Skin epidermis (tissue), 12 donors: ENCODE measurements at regions not wholly inside any gene's neighbourhood (a gene's known extent, or its start where the extent isn't known, plus 50 kb on each side); places are given as distances from the start of the nearest gene placed in this dataset.
"Not testable (repeated sequence)": the region's sequence is repeated elsewhere in the genome, so short reads cannot be mapped to it uniquely, and the experiment has no call there.

Source experiments
- H3K27ac ChIP-seq, 21 experiments: fragments of 200-600 bp; sonication (generic) in 11 of 21; one replicate each; pipeline ENCODE4 v1.5.0; 2020; ENCODE audit warnings: mild to moderate bottlenecking in 3 of 21, inconsistent platforms in 2 of 21, moderate library complexity in 2 of 21
- H3K4me3 ChIP-seq, 7 experiments: fragments of 200-600 bp; sonication (generic) in 2 of 7; one replicate each; pipeline ENCODE4 v1.5.0; 2020; ENCODE audit warnings: inconsistent platforms in 2 of 7, mild to moderate bottlenecking in 2 of 7, moderate library complexity in 1 of 7

- H3K4me3 ChIP-seq = no peak overlapping the region
- H3K27ac ChIP-seq = peak overlapping the region in 2 of 21 experiments; percentile 11 to 26
Observed at GRCh38 chr12:46711756-46712155, 114.0 kb downstream of the SLC38A4 start.

GRCh38 chr12:46710125-46710743, 115.6 kb downstream of the SLC38A4 start:
- Histone ChIP-seq H3K4me3 (no peak overlapping the region), H3K27ac (no peak overlapping the region)

GRCh38 chr12:46702581-46703344, 123.0 kb downstream of the SLC38A4 start:
- Histone ChIP-seq H3K27ac (peak overlapping the region in 19 of 21 experiments; percentile 2 to 84 (median 57)), H3K4me3 (no peak overlapping the region)

DNA sequence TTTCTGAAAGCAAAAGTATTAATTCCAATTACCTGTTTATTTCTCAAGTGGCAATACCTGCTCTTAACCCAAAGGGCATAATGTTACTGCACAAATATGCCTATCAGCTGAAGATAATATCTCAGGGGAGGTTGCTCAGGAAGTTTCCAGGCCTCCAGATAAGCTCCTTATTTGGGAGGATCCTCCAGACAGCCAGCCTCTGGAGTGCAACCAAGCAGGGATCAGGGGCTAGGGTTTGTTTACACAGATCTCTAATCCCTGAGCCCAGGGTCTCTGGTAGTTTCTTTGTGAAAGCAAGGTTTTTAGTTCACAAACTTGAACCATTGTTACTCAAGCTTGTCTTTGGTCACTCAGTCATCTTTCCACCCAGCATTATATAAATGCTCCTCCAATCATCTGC, 124.4 kb downstream of the SLC38A4 start:
- Histone ChIP-seq H3K4me3 (no peak overlapping the region), H3K27ac (peak overlapping the region in 6 of 21 experiments; percentile 24 to 84 (median 65))

DNA sequence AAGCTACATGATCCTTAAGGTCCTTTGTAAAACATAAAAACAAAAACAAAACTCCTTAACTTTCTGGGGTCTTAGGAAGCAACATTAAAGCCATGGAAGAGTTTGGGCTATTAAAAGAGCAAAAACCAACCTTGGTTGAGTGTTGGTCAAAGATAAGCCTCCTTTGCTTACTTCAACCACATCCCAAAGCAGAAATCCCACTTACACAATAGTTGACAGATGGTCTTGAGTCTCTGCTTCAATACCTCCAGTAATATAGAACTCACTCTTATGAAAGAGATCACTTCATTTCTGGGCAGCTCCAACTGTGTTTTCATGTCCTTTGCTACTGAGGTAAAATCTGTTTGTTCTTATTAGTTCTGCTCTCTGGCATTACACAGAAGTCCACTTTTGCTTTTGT, 125.8 kb downstream of the SLC38A4 start:
- H3K4me3 ChIP-seq = no peak overlapping the region
- peak overlapping the region in 1 of 21 experiments; percentile 48 for H3K27ac ChIP-seq

- Histone ChIP-seq H3K27ac (no peak overlapping the region), H3K4me3 (no peak overlapping the region)
Observed at GRCh38 chr12:46698003-46698402, 127.8 kb downstream of the SLC38A4 start.

GRCh38 chr12:46693518-46693917, 132.3 kb downstream of the SLC38A4 start:
- no peak overlapping the region for H3K4me3 ChIP-seq
- no peak overlapping the region for H3K27ac ChIP-seq

DNA sequence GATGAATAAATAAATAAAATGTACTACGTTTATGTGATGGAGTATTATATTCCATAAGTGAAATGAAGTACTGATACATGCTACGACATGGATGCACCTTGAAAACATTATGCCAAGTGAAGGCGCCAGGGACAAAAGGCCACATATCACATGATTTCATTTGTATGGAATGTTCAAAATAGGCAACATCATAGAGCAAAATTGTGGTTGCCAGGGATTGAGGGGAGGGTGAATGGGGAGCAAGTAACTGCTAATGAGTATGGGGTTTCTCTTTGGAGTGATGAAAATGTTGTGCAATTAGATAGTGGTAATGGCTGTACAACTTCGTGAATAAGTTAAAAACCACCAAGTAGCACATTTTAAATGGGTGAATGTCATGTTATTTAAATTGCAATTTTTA, 132.8 kb downstream of the SLC38A4 start:
- Histone ChIP-seq H3K27ac (no peak overlapping the region), H3K4me3 (no peak overlapping the region)

DNA sequence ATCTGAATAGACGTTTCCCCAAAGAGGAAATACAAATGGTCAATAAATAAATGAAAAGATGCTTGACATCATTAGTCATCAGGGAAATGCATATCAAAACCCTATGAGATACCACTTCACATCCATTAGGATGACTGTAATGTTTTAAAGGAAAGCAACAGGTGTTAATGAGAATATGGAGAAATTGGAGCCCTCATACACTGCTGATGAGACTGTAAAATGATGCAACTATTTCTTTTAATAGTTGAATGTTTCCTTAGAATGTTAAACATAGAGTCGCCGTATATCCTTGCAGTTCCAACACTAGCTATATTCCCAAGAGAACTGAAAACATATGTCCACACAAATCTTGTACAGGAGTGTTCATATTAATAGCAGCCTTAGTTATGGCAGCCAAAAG, 133.2 kb downstream of the SLC38A4 start:
- Histone ChIP-seq H3K27ac (no peak overlapping the region), H3K4me3 (no peak overlapping the region)

DNA sequence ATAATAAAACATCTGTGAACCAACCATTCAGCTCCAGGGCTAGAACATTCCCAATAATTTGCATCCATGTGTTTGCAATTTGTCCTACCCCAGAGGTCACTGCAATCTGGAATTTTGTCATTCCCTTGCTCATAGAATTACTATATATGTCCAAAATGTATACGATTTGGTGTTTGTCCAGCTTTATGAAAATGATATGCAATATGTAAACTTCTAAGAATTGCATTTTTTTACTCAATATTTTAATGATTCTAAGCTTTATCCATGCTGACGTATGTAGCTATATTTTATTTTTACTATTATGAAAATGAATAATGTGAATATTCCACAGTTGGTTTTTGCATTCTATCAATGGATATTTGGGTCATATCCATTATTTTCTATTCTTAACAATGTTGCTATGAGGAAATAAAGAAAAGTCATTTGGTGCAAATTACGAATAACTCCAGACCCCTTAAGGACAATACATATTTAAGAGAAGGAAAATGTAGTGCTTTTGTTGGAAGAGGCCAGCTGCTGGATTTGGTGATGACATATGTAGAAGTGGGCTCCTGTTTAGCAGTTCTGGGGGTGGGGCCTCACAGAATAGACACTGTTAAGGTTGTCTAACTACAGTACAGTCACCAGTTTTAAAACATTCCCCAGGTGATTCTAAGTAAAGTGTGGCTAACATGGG, 139.4 kb downstream of the SLC38A4 start:
- no peak overlapping the region for H3K27ac ChIP-seq
- H3K4me3 ChIP-seq = no peak overlapping the region

DNA sequence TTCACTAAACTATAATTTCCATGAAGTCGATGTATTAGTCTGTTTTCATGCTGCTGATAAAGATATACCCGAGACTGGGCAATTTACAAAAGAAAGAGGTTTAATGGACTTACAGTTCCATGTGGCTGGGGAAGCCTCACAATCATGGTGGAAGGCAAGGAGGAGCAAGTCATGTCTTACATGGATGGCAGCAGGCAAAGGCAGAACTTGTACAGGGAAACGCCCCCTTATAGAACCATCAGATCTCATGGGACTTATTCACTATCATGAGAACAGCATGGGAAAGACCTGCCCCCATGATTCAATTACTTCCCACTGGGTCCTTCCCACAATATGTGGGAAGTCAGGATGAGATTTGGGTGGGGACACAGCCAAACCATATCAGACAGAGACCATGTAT, 141.6 kb downstream of the SLC38A4 start:
- H3K4me3 ChIP-seq, H3K27ac ChIP-seq: not testable (repeated sequence)

- H3K27ac ChIP-seq = no peak overlapping the region
- no peak overlapping the region for H3K4me3 ChIP-seq
Observed at GRCh38 chr12:46682148-46682547, 143.6 kb downstream of the SLC38A4 start.

- no peak overlapping the region for H3K4me3 ChIP-seq
- H3K27ac ChIP-seq = no peak overlapping the region
Observed at GRCh38 chr12:46680506-46680905, 145.3 kb downstream of the SLC38A4 start.

GRCh38 chr12:46679754-46680153, 146.0 kb downstream of the SLC38A4 start:
- H3K4me3 ChIP-seq = no peak overlapping the region

GRCh38 chr12:46678426-46678825, 147.4 kb downstream of the SLC38A4 start:
- H3K27ac ChIP-seq = peak overlapping the region in 6 of 21 experiments; percentile 14 to 80 (median 68)
- no peak overlapping the region for H3K4me3 ChIP-seq

More at GRCh38 chr12:46679754-46680153, 146.0 kb downstream of the SLC38A4 start:
- H3K27ac ChIP-seq = no peak overlapping the region

DNA sequence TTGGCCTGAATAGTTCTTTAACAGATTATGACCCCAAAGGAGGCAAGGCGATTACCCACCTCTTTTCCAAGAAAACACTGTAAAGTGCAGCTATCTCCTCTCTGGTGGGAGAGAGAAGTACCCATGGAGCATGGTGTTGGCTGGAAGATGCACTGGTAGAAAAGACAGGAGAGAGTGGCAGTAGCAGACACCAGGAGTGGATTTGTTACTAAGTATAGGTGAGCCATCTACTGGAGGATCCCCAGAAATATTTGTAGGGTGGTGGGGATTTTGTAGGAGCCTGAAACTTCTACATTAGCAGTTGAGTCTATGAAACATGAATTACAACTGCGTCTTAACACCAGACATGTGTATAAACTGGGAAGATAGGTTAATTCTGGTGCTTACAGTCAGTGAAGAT, 148.0 kb downstream of the SLC38A4 start:
- H3K27ac ChIP-seq = peak overlapping the region in 15 of 21 experiments; percentile 14 to 80 (median 59)
- no peak overlapping the region for H3K4me3 ChIP-seq

DNA sequence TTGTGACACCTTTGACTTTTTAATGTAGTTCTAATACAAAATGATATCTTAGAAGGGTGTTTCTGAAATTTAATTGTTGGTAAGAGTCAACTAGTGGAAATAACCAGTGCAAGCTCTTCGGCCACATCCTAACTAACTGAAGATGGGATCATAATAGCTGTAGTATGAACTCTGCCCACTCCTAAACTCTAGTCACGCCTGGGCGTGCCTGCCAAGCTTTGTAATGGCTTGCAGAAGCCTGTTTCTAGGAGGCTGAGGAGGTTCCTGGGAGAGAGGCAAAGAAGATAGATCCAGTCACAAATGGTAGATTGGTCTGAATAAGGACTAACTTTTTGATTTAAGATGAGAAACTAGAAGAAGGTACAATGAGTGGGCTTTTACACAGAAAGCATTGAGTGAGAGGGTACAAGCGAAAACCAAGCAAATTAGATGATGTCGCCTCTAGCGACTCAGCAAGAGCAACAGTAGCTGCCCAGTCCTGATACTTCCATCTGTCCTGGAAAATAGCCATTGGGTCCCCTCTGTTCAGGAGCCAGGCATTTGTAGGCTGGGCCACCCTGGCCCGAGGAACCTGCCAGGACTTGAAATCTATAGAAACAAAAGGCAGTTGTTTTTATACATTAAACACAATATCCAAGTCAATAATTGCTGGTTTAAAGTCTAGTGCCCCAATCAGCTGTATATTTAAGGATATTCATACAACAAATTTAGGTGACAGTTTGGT, 148.8 kb downstream of the SLC38A4 start:
- Histone ChIP-seq H3K27ac (peak overlapping the region in 19 of 21 experiments; percentile 4 to 80 (median 49)), H3K4me3 (no peak overlapping the region)

- peak overlapping the region in 13 of 21 experiments; percentile 14 to 80 (median 59) for H3K27ac ChIP-seq
- H3K4me3 ChIP-seq = no peak overlapping the region
Observed at GRCh38 chr12:46676396-46676795, 149.4 kb downstream of the SLC38A4 start.

GRCh38 chr12:46675736-46676135, 150.1 kb downstream of the SLC38A4 start:
- Histone ChIP-seq H3K4me3 (no peak overlapping the region), H3K27ac (peak overlapping the region in 16 of 21 experiments; percentile 4 to 80 (median 60))

- Histone ChIP-seq H3K27ac (peak overlapping the region in 8 of 21 experiments; percentile 1 to 76 (median 26)), H3K4me3 (no peak overlapping the region)
Observed at GRCh38 chr12:46674800-46675199, 151.0 kb downstream of the SLC38A4 start.
